Liver (tissue), 8 donors: ENCODE measurements at regions not wholly inside any gene's neighbourhood (a gene's known extent, or its start where the extent isn't known, plus 50 kb on each side); places are given as distances from the start of the nearest gene placed in this dataset.

Source experiments
- DNase-seq: peaks from one replicate; pipeline ENCODE4 v3.0.0-alpha.2; 2017; ENCODE audit warnings: low spot score
- H3K27ac ChIP-seq, 2 donors: one replicate each; pipeline ENCODE4 v1.7.0; 2013; ENCODE audit warnings: inconsistent platforms in 2 of 2, low read length in 2 of 2, control low read depth in 1 of 2, low read depth in 1 of 2, mild to moderate bottlenecking in 1 of 2
- H3K27me3 ChIP-seq, 4 donors: one replicate each; pipeline versions ENCODE4 v1.6.1 to v1.7.0; 2013; ENCODE audit warnings: low read length in 3 of 4, inconsistent platforms in 1 of 4, mild to moderate bottlenecking in 1 of 4, moderate library complexity in 1 of 4; ENCODE audit not compliant: control insufficient read depth in 4 of 4, insufficient read depth in 4 of 4
- H3K36me3 ChIP-seq, 4 donors: one replicate each; pipeline versions ENCODE4 v1.6.1 to v1.7.0; 2013; ENCODE audit warnings: low read length in 3 of 4, mild to moderate bottlenecking in 3 of 4, low read depth in 1 of 4, moderate library complexity in 1 of 4; ENCODE audit not compliant: control insufficient read depth in 4 of 4, insufficient read depth in 3 of 4
- H3K4me1 ChIP-seq, 4 donors: one replicate each; pipeline versions ENCODE4 v1.6.1 to v1.7.0; 2013; ENCODE audit warnings: low read length in 3 of 4, mild to moderate bottlenecking in 3 of 4, moderate library complexity in 1 of 4; ENCODE audit not compliant: control insufficient read depth in 4 of 4, insufficient read depth in 4 of 4
- H3K4me3 ChIP-seq, 3 donors: one replicate each; pipeline versions ENCODE4 v1.6.1 to v1.7.0; 2013; ENCODE audit warnings: low read length in 3 of 3, control low read depth in 1 of 3, low read depth in 1 of 3, mild to moderate bottlenecking in 1 of 3
- H3K9ac ChIP-seq, 2 donors: one replicate each; pipeline ENCODE4 v1.7.0; 2013; ENCODE audit warnings: low read length in 2 of 2, mild to moderate bottlenecking in 2 of 2, moderate library complexity in 2 of 2, control low read depth in 1 of 2, low read depth in 1 of 2
- H3K9me3 ChIP-seq, 4 donors: one replicate each; pipeline versions ENCODE4 v1.6.1 to v1.7.0; 2013; ENCODE audit warnings: low read length in 3 of 4; ENCODE audit not compliant: control insufficient read depth in 4 of 4
- EGR1 ChIP-seq, 2 donors: IDR thresholded peaks; 2 replicates each; pipeline ENCODE4 v1.6.1; 2016 to 2018; ENCODE audit warnings: antibody characterized with exemption in 2 of 2, low read depth in 2 of 2
- FOXA1 ChIP-seq: IDR thresholded peaks from 2 replicates; pipeline ENCODE4 v1.6.1; 2016; ENCODE audit warnings: antibody characterized with exemption
- FOXA2 ChIP-seq: IDR thresholded peaks from 2 replicates; pipeline ENCODE4 v1.6.1; 2016; ENCODE audit warnings: antibody characterized with exemption
- GABPA ChIP-seq, 2 donors: IDR thresholded peaks in 1 of 2; conservative IDR thresholded peaks in 1 of 2; 2 replicates each; pipeline ENCODE4 v1.6.1; 2016; ENCODE audit warnings: antibody characterized with exemption in 2 of 2, mild to moderate bottlenecking in 1 of 2, moderate library complexity in 1 of 2
- HNF4A ChIP-seq, 2 donors: conservative IDR thresholded peaks; 2 replicates each; pipeline ENCODE4 v1.6.1; 2016; ENCODE audit warnings: antibody characterized with exemption in 2 of 2, mild to moderate bottlenecking in 2 of 2
- HNF4G ChIP-seq: IDR thresholded peaks from 2 replicates; pipeline ENCODE4 v1.6.1; 2016; ENCODE audit warnings: antibody characterized with exemption
- JUND ChIP-seq, 2 donors: IDR thresholded peaks; 2 replicates each; pipeline ENCODE4 v1.6.1; 2016; ENCODE audit warnings: antibody characterized with exemption in 2 of 2
- NR2F2 ChIP-seq: IDR thresholded peaks from 2 replicates; pipeline ENCODE4 v1.6.1; 2016; ENCODE audit warnings: antibody characterized with exemption
- RAD21 ChIP-seq, 2 donors: IDR thresholded peaks; 2 replicates each; pipeline ENCODE4 v1.6.1; 2016; ENCODE audit warnings: antibody characterized with exemption in 2 of 2, mild to moderate bottlenecking in 2 of 2
- RXRA ChIP-seq, 2 donors: IDR thresholded peaks; 2 replicates each; pipeline ENCODE4 v1.6.1; 2017 to 2018; ENCODE audit warnings: antibody characterized with exemption in 2 of 2, mild to moderate bottlenecking in 1 of 2
- SP1 ChIP-seq: IDR thresholded peaks from 2 replicates; pipeline ENCODE4 v1.6.1; 2018; ENCODE audit warnings: antibody characterized with exemption, mild to moderate bottlenecking
- TAF1 ChIP-seq: conservative IDR thresholded peaks from 2 replicates; pipeline ENCODE4 v1.6.1; 2016; ENCODE audit warnings: antibody characterized with exemption, mild to moderate bottlenecking
- YY1 ChIP-seq: IDR thresholded peaks from 2 replicates; pipeline ENCODE4 v1.6.1; 2016; ENCODE audit warnings: antibody characterized with exemption, mild to moderate bottlenecking
- WGBS: extraction: QIAGEN DNeasy Blood & Tissue Kit; methylation state at CpG from one replicate; pipeline ENCODE4 v1.1.7; 2013; 5-methylcytosine and 5-hydroxymethylcytosine counted together
- TF ChIP-seq, protein P1 (sequence below): IDR thresholded peaks from 2 replicates; pipeline ENCODE4 v1.6.1; 2016; ENCODE audit warnings: antibody characterized with exemption
- TF ChIP-seq, protein P2 (sequence below): IDR thresholded peaks from 2 replicates; pipeline ENCODE4 v1.6.1; 2016; ENCODE audit warnings: antibody characterized with exemption
- TF ChIP-seq, protein P3 (sequence below): IDR thresholded peaks from 2 replicates; pipeline ENCODE4 v1.6.1; 2016; ENCODE audit warnings: antibody characterized with exemption, mild to moderate bottlenecking
- TF ChIP-seq, protein P4 (sequence below): IDR thresholded peaks from 2 replicates; pipeline ENCODE4 v1.6.1; 2016; ENCODE audit warnings: antibody characterized with exemption
- TF ChIP-seq, protein P5 (sequence below): fragments of 150-350 bp; IDR thresholded peaks from 2 replicates; pipeline ENCODE4 v1.5.1; 2017; ENCODE audit warnings: improper control_type of control experiment, low read depth, low read length; ENCODE audit not compliant: missing input control
- donor health status: healthy.
- donor health status: healthy.
- donor health status: healthy.
- donor health status: healthy.
- donor health status: healthy.

DNA sequence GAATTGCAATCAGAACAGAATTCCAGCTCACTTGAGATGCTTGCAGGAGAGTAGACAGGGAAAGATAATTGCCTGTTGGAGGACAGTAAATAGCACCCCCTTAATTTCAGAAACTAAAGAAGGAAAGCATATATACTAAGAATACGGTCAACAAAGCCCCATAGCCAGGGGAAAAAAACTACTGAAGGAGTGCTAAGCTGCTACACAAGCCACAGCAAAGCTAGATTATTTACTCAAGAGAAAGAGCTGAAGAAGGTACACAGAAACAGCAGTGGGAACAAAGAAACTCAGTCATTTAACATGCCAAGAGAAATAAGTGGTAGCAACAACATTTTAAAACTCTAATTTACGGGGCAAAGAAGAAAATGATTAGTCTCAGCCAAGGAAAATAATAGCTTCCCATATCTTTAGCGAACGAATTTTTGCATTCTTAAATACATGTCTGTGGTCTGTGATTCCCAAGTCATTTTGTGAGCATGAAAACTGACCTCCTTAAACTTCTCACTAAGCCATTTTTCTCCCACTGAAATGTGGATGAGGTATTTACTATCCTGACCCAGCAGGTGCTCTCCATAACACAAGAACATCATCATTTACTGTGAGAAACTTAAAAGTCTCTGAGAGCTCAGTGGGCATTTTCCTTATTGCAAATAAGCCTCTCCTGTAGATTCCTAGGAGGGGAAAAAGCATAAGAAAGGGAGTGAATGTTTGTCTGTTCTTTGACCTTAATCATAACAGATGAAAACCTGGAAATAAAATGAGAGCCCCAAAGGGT, 196.0 kb downstream of the PAX3 start:
- 29% methylated on average over 4 of the region's 4 CpGs for WGBS
- no peak overlapping the region for H3K9ac ChIP-seq

More for the DNA sequence above, 196.0 kb downstream of the PAX3 start:
- no peak overlapping the region for H3K4me3 ChIP-seq
- peaks cover 0 to 9% (median 1%) of the 10 kb centered on the region in 4 donors for H3K27me3 ChIP-seq
- no peaks in the 10 kb centered on the region for H3K9me3 ChIP-seq
- TF ChIP-seq EGR1 (IDR thresholded peaks at IDR 0.05; ENCODE audit: low read depth in 2 of 2) (no peak), NR2F2 (no peak), HNF4G (no peak), JUND (IDR thresholded peaks at IDR 0.05) (no peak), RAD21 (IDR thresholded peaks at IDR 0.05) (no peak), FOXA2 (no peak), TAF1 (no peak), FOXA1 (no peak), YY1 (no peak), SP1 (no peak), RXRA (IDR thresholded peaks at IDR 0.05) (no peak), GABPA (IDR thresholded peaks at IDR 0.05 in 1 of 2, conservative IDR thresholded peaks at IDR 0.05 in 1 of 2) (no peak), HNF4A (conservative IDR thresholded peaks at IDR 0.05) (no peak)
- TF ChIP-seq, protein P1, sequence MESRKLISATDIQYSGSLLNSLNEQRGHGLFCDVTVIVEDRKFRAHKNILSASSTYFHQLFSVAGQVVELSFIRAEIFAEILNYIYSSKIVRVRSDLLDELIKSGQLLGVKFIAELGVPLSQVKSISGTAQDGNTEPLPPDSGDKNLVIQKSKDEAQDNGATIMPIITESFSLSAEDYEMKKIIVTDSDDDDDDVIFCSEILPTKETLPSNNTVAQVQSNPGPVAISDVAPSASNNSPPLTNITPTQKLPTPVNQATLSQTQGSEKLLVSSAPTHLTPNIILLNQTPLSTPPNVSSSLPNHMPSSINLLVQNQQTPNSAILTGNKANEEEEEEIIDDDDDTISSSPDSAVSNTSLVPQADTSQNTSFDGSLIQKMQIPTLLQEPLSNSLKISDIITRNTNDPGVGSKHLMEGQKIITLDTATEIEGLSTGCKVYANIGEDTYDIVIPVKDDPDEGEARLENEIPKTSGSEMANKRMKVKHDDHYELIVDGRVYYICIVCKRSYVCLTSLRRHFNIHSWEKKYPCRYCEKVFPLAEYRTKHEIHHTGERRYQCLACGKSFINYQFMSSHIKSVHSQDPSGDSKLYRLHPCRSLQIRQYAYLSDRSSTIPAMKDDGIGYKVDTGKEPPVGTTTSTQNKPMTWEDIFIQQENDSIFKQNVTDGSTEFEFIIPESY = no peak
- TF ChIP-seq, protein P2, sequence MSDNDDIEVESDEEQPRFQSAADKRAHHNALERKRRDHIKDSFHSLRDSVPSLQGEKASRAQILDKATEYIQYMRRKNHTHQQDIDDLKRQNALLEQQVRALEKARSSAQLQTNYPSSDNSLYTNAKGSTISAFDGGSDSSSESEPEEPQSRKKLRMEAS = no peak
- TF ChIP-seq, protein P3, sequence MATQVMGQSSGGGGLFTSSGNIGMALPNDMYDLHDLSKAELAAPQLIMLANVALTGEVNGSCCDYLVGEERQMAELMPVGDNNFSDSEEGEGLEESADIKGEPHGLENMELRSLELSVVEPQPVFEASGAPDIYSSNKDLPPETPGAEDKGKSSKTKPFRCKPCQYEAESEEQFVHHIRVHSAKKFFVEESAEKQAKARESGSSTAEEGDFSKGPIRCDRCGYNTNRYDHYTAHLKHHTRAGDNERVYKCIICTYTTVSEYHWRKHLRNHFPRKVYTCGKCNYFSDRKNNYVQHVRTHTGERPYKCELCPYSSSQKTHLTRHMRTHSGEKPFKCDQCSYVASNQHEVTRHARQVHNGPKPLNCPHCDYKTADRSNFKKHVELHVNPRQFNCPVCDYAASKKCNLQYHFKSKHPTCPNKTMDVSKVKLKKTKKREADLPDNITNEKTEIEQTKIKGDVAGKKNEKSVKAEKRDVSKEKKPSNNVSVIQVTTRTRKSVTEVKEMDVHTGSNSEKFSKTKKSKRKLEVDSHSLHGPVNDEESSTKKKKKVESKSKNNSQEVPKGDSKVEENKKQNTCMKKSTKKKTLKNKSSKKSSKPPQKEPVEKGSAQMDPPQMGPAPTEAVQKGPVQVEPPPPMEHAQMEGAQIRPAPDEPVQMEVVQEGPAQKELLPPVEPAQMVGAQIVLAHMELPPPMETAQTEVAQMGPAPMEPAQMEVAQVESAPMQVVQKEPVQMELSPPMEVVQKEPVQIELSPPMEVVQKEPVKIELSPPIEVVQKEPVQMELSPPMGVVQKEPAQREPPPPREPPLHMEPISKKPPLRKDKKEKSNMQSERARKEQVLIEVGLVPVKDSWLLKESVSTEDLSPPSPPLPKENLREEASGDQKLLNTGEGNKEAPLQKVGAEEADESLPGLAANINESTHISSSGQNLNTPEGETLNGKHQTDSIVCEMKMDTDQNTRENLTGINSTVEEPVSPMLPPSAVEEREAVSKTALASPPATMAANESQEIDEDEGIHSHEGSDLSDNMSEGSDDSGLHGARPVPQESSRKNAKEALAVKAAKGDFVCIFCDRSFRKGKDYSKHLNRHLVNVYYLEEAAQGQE = no peak
- TF ChIP-seq, protein P4, sequence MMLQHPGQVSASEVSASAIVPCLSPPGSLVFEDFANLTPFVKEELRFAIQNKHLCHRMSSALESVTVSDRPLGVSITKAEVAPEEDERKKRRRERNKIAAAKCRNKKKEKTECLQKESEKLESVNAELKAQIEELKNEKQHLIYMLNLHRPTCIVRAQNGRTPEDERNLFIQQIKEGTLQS = no peak
- TF ChIP-seq, protein P5, sequence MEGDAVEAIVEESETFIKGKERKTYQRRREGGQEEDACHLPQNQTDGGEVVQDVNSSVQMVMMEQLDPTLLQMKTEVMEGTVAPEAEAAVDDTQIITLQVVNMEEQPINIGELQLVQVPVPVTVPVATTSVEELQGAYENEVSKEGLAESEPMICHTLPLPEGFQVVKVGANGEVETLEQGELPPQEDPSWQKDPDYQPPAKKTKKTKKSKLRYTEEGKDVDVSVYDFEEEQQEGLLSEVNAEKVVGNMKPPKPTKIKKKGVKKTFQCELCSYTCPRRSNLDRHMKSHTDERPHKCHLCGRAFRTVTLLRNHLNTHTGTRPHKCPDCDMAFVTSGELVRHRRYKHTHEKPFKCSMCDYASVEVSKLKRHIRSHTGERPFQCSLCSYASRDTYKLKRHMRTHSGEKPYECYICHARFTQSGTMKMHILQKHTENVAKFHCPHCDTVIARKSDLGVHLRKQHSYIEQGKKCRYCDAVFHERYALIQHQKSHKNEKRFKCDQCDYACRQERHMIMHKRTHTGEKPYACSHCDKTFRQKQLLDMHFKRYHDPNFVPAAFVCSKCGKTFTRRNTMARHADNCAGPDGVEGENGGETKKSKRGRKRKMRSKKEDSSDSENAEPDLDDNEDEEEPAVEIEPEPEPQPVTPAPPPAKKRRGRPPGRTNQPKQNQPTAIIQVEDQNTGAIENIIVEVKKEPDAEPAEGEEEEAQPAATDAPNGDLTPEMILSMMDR = no peak
- no peaks in the 10 kb centered on the region for H3K36me3 ChIP-seq
- no peaks in the 10 kb centered on the region for H3K4me1 ChIP-seq
- H3K27ac ChIP-seq = no peak overlapping the region
- DNase-seq = no peak
